ENCODE measurements at regions not wholly inside any gene's neighbourhood (a gene's known extent, or its start where the extent isn't known, plus 50 kb on each side); places are given as distances from the start of the nearest gene placed in this dataset.
A peak's percentile ranks its signal among the peaks of the same experiment; 100 is the strongest.
"Not testable (repeated sequence)": the region's sequence is repeated elsewhere in the genome, so short reads cannot be mapped to it uniquely, and the experiment has no call there.

DNA sequence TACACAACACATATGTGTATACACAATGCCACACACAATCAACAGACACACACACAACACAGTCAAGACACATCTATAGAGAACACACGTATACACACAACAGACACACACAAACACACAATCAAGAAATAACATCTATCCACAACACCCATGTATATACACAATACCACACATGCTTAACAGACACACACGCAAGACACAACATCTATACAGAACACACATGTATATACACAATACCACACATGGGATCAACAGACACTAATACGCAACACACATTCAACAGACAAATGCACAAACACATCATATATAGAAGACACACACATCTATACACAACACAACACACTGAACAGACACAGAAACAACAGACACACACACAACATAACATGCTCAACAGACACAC is 234.8 kb downstream of the SHOX start:
- Mint-ChIP-seq H3K4me3 (no peak overlapping the region), H3K36me3 (no peaks in the 10 kb centered on the region), H3K9me3 (no peaks in the 10 kb centered on the region), H3K4me1 (no peaks in the 10 kb centered on the region), H3K27me3 (peaks cover 28% of the 10 kb centered on the region), H3K27ac (no peak overlapping the region)
- no peak for DNase-seq

DNA sequence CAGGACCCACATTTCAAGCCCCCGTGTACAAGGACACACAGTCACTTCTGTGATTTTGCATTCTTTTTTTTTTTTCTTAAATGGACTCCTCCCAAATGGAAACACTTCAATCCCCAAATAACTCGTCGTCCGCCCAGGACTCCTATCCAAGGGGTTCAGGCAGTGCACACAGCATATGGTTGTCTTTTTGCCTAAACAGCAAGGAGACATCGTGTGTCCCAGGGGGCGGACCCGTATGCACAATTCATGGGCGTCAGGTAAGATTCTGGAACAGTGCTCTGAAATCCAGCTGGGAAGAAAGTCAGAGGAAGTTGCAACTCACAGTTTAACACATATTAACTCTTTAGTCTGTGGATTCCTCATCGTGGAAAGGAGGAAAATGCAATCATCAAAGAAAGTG is 231.3 kb downstream of the SHOX start:
- Mint-ChIP-seq H3K4me1 (no peaks in the 10 kb centered on the region), H3K36me3 (no peaks in the 10 kb centered on the region), H3K9me3 (peaks cover 9% of the 10 kb centered on the region), H3K27ac (no peak overlapping the region), H3K4me3 (no peak overlapping the region), H3K27me3 (peaks cover 4% of the 10 kb centered on the region)
- no peak for DNase-seq

DNA sequence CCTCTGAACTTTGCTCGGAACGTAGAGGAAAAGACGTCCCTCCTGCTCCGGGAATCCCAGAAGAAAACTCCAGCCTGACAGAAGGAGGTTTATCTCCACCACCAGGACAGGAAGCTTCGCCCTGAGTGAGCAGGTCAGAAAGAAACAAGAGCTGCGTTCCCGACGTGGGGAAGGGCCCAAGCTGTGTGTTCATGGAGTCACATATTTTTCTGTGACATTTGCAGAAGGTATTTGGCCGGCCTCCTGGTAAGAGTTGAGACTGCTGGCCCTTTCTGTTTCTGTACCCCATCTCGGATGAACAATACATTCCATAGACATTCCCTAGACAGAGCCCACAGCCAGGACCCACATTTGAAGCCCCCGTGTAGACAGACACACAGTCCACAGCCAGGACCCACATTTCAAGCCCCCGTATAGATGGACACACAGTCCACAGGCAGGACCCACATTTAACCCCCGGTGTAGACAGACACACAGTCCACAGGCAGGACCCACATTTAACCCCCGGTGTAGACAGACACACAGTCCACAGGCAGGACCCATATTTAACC is 230.8 kb downstream of the SHOX start:
- DNase-seq: no peak
- no peaks in the 10 kb centered on the region for H3K4me1 Mint-ChIP-seq
- peaks cover 9% of the 10 kb centered on the region for H3K9me3 Mint-ChIP-seq
- H3K4me3 Mint-ChIP-seq: no peak overlapping the region
- no peak overlapping the region for H3K27ac Mint-ChIP-seq
- H3K36me3 Mint-ChIP-seq: no peaks in the 10 kb centered on the region
- H3K27me3 Mint-ChIP-seq: peaks cover 4% of the 10 kb centered on the region

DNA sequence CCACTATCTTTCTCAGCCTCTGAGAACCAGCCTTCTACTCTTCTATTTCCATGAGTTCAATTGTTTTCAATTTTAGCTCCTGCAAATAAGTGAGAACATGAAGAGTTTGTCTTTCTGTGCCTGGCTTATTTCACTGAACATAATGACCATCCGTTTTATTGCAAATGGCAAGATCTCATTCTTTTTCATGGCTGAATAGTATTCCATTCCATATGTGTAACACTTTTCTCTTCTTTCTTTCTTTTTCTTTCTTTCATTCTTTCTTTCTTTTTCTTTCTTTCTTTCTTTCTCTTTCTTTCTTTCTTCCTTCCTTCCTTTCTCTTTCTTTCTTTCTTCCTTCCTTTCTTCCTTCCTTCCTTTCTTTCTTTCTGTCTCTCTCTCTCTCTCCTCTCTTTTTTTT is 228.7 kb downstream of the SHOX start:
- Mint-ChIP-seq H3K4me1 (no peaks in the 10 kb centered on the region), H3K36me3 (no peaks in the 10 kb centered on the region), H3K27me3 (peaks cover 4% of the 10 kb centered on the region), H3K9me3 (peaks cover 9% of the 10 kb centered on the region), H3K27ac (no peak overlapping the region), H3K4me3 (no peak overlapping the region)
- DNase-seq: no peak

DNA sequence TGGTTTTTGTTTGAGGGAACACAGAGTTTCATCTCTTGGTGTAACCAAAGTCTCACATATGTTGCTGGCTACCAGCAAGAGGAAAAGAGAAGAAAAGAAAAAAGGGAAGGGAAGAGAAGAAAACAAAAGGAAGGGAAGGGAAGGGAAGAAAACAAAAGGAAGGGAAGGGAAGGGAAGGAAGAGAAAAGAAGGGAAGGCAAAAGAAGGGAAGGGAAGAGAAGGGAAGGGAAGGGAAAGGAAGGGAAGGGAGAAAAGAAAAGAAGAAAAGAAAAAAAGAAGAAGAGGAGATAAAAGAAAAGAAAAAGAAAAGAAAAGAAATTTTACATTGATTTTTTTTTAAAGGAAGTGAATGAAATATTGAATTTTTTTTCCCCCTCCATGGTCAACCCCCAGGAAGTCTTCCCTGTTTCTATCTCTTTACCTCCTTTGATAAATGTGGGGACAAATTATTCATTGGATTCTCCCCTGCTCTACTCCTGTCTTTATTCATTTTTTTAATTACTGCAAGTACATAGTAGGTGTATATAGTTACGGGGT is 228.0 kb downstream of the SHOX start:
- Mint-ChIP-seq H3K4me3 (no peak overlapping the region), H3K36me3 (no peaks in the 10 kb centered on the region), H3K27ac (no peak overlapping the region), H3K27me3 (peaks cover 4% of the 10 kb centered on the region), H3K9me3 (peaks cover 9% of the 10 kb centered on the region), H3K4me1 (no peaks in the 10 kb centered on the region)
- no peak for DNase-seq

DNA sequence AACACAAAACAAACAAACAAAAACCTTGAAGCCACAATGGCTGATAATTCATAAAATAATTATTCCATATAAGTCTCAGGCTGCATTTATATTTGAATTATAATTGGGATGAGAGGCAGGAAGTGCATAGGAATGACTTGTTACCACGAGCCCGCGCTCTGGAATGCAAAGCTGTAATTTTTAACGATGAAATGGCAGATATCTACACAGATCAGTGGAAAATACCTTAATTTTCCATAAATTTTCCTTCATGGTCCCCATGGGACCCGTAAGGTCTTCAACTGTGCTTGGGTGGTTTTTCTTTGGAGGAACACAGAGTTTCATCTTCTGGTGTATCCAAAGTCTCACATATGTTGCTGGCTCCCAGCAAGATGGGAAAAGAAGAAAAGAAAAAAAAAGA is 226.8 kb downstream of the SHOX start:
- Mint-ChIP-seq H3K36me3 (no peaks in the 10 kb centered on the region), H3K27me3 (no peaks in the 10 kb centered on the region), H3K9me3 (peaks cover 12% of the 10 kb centered on the region), H3K27ac (no peak overlapping the region), H3K4me3 (no peak overlapping the region), H3K4me1 (no peaks in the 10 kb centered on the region)
- no peak for DNase-seq

DNA sequence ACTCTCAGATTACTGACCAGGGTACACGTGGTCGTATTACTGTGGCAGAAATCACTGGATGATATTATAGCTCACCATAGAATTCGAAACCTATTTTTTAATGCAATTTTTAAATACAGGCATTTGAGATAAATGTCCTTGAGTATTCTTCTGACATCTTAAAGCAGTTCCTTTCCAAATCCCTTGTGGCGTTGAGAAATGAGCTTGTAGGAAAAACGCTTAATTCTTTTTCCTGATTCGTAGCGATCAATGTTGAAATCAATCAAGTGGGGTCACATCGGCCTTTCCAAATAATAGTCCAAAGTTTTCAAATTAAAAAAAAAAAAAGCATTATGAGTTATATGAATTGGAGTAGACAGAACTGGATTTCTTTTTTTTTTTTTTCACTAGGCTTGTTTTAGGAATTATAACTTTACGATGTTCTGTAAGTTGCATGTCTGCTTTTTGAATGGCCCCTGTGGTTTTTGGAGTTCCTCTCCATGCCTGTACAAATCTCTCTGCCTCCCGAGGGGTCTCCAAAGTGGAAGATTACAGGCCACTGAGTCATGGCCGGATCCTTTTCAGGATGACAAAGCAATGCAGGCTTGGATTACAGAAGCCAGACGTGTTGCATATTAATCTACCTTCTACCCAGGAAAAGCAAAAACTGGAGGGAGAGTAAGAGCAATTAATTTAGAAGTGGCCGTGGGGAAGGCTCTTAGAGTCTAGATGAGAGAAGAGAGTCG is 226.1 kb downstream of the SHOX start:
- no peak for DNase-seq
- H3K9me3 Mint-ChIP-seq: peaks cover 12% of the 10 kb centered on the region
- no peaks in the 10 kb centered on the region for H3K36me3 Mint-ChIP-seq
- no peaks in the 10 kb centered on the region for H3K27me3 Mint-ChIP-seq
- no peaks in the 10 kb centered on the region for H3K4me1 Mint-ChIP-seq
- H3K27ac Mint-ChIP-seq: no peak overlapping the region
- no peak overlapping the region for H3K4me3 Mint-ChIP-seq

DNA sequence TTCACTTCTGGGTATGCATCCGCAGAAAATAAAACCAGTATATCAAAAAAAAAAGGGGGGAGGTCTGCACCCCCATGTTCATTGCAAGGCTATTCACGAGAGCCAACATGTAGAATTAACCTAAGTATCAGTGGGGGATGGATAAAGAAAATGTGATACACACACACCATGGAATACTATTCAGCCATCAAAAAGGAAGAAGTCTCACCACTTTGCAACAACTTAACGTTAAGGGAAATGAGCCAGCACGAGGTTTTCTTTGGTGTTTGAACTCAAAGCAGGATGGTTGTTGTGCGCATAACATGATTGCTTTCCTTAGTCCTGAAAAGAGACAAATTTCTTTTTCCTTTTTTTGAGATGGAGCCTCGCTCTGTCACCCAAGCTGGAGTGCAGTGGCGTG is 222.7 kb downstream of the SHOX start:
- no peak for DNase-seq
- H3K9me3 Mint-ChIP-seq: peaks cover 4% of the 10 kb centered on the region
- no peaks in the 10 kb centered on the region for H3K36me3 Mint-ChIP-seq
- no peak overlapping the region for H3K4me3 Mint-ChIP-seq
- H3K27me3 Mint-ChIP-seq: no peaks in the 10 kb centered on the region
- peaks cover 14% of the 10 kb centered on the region for H3K4me1 Mint-ChIP-seq
- no peak overlapping the region for H3K27ac Mint-ChIP-seq

DNA sequence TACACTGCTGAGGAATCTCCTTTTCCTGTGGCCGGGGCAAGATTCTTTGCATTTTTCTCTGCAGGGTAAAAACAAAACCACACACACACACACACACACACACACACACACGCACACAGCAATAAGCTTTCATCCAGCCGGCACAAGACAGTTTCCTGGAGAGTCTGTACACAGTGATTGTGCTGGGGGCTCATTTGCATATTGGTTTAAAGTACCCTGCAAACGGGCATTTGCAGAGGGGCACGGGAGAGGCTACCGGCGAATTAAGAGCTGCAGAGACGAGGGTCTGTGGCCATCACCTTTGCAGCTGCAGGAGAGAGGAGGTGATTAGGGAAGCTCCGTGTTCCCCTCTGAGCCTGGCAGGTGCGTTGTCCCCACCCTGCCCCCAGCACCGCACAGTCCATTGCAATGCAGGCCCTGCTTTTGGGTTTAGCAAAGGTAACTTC is 219.9 kb downstream of the SHOX start:
- Mint-ChIP-seq H3K4me1 (peaks cover 14% of the 10 kb centered on the region), H3K27me3 (no peaks in the 10 kb centered on the region), H3K4me3 (peak overlapping the region; percentile 42), H3K36me3 (no peaks in the 10 kb centered on the region), H3K27ac (no peak overlapping the region), H3K9me3 (peaks cover 4% of the 10 kb centered on the region)
- no peak for DNase-seq

DNA sequence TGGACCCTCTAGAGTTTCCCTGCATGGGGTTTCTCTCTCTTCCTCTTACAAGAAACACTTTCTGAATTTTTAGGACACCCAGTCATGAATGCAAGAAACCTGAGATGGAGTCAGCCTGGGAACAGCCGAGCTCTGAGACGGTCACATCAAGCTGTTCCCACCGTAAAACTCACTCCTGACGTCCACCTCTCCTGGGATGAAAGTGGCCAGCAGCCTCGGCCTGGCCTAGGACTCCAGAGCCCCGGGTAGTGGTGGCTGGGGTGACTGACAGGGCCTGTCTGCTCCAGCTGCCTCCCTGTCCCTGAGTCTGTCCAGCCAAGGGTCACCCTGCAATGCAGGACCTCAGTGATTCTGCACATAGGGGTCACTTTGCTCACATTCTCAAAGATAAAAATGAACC is 217.8 kb downstream of the SHOX start:
- H3K27ac Mint-ChIP-seq: no peak overlapping the region
- no peak for DNase-seq
- no peaks in the 10 kb centered on the region for H3K27me3 Mint-ChIP-seq
- H3K9me3 Mint-ChIP-seq: peaks cover 4% of the 10 kb centered on the region
- no peak overlapping the region for H3K4me3 Mint-ChIP-seq
- peaks cover 14% of the 10 kb centered on the region for H3K4me1 Mint-ChIP-seq
- no peaks in the 10 kb centered on the region for H3K36me3 Mint-ChIP-seq

DNA sequence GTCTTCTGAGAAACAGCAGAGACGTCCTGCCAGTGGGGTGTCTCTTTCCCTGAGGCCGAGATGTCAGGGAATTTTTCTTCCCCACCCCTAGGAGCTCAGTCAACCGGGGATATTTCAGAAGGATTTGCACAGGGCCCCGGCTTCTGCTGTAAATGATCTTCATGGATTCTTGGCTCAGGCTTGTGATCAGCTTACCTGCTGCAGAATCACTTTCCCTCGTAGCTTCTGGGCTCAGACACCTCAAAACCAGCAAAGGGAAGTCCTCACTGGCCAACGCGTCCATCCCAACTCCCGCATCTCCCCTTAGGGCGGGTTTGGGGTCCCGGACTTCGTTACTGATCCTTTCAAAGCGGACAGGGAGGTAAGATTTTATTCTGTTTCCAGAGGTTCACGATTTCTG is 212.7 kb downstream of the SHOX start:
- H3K9me3 Mint-ChIP-seq: no peaks in the 10 kb centered on the region
- no peaks in the 10 kb centered on the region for H3K36me3 Mint-ChIP-seq
- H3K27ac Mint-ChIP-seq: no peak overlapping the region
- H3K27me3 Mint-ChIP-seq: no peaks in the 10 kb centered on the region
- no peak overlapping the region for H3K4me3 Mint-ChIP-seq
- no peaks in the 10 kb centered on the region for H3K4me1 Mint-ChIP-seq
- DNase-seq: no peak

DNA sequence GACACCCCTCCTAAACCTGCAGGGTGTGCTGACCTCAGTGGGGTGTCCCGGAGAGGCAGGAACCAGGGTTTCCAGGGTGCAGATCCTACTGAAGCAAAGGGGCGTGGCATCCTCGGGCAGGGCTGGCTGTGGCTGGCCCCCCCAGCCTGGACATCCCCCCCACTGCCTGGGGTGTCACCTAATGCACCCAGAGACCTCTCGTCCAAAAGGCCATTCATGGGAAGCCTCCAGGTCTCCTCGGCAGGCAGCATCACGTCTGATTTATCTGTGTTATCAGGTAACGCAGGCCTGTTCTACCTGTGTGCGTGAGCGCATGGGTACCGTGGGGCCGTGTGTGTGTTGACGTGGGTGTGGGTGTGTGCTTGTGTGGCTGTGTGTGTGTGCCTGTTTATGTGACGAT is 210.0 kb downstream of the SHOX start:
- no peaks in the 10 kb centered on the region for H3K36me3 Mint-ChIP-seq
- H3K4me1 Mint-ChIP-seq: no peaks in the 10 kb centered on the region
- no peak for DNase-seq
- H3K4me3 Mint-ChIP-seq: no peak overlapping the region
- H3K27me3 Mint-ChIP-seq: no peaks in the 10 kb centered on the region
- peaks cover 5% of the 10 kb centered on the region for H3K9me3 Mint-ChIP-seq
- H3K27ac Mint-ChIP-seq: no peak overlapping the region

DNA sequence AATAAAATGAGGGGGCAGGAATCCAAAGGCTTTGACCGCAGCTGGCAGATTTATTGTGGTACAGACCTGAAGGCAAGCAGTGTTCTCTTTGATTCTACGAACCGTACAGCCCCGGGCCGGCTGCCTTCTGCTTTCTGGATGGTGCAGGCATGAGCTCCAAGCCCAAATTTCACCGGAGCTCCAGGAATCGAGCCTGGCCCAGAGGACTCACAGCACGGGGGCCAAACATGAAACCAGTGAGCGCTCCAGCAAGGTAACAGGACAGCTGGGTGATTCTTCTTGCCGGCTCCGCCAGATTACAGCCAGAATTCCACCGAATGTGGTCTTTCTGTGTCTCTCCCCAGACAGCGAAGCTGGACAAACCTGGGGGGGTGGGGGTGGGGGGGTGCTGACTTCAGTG is 208.1 kb downstream of the SHOX start:
- not testable (repeated sequence) for DNase-seq, H3K4me1 Mint-ChIP-seq, H3K9me3 Mint-ChIP-seq, H3K36me3 Mint-ChIP-seq, H3K27ac Mint-ChIP-seq, H3K4me3 Mint-ChIP-seq, H3K27me3 Mint-ChIP-seq

DNA sequence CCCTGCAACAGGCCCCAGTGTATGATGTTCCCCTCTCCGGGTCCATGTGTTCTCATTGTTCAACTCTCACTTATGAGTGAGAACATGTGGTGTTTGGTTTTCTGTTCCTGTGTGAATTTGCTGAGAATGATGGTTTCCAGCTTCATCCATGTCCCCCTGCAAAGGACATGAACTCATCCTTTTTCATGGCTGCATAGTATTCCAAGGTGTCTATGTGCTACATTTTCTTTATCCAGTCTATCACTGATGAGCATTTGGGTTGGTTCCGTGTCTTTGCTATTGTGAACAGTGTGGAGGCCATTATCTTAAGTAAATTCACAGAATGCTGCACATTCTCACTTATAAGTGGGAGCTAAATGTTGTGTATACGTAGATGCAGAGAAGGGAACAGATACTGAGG is 205.3 kb downstream of the SHOX start:
- DNase-seq, H3K4me3 Mint-ChIP-seq, H3K27ac Mint-ChIP-seq, H3K4me1 Mint-ChIP-seq, H3K9me3 Mint-ChIP-seq, H3K27me3 Mint-ChIP-seq, H3K36me3 Mint-ChIP-seq: not testable (repeated sequence)

DNA sequence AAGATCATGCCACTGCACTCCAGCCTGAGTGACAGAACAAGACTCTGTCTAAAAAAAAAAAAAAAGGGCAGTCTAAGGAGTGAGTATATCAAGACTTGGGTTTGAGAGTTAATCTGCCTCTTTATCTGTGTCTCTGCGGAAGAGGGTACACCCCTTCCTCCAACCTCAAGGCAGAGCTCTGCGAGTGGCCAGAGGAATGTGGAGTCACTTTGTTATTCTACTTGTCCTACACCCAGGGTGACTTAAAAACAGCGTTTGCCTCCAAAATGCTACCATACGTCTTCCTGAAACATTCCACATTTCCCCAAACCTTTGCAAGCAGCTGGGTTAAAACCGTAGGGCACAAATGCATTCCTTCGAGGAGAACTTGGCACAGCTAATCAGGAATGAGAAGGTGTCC is 199.9 kb downstream of the SHOX start:
- no peak overlapping the region for H3K4me3 Mint-ChIP-seq
- H3K9me3 Mint-ChIP-seq: peaks cover 1% of the 10 kb centered on the region
- no peak for DNase-seq
- no peak overlapping the region for H3K27ac Mint-ChIP-seq
- no peaks in the 10 kb centered on the region for H3K36me3 Mint-ChIP-seq
- H3K27me3 Mint-ChIP-seq: no peaks in the 10 kb centered on the region
- no peaks in the 10 kb centered on the region for H3K4me1 Mint-ChIP-seq

DNA sequence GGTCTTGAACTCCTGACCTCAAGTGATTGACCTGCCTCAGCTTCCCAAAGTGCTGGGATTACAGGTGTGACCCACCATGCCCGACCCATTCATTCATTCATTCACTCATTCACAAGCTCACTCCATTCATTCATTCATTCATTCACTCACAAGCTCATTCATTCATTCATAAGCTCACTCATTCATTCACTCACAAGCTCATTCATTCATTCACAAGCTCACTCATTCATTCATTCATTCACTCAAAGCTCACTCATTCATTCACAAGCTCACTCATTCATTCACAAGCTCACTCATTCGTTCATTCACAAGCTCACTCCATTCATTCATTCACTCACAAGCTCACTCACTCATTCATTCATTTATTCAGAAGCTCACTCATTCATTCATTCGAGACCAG is 198.6 kb downstream of the SHOX start:
- Mint-ChIP-seq H3K36me3 (no peaks in the 10 kb centered on the region), H3K27ac (no peak overlapping the region), H3K9me3 (peaks cover 1% of the 10 kb centered on the region), H3K27me3 (no peaks in the 10 kb centered on the region), H3K4me3 (no peak overlapping the region), H3K4me1 (no peaks in the 10 kb centered on the region)
- no peak for DNase-seq

Data from activated naive CD8-positive, alpha-beta T cell treated with anti-CD3 and anti-CD28 coated beads for 36 hours (primary cell).